OCI-LY1 (cell line): ENCODE measurements at regions not wholly inside any gene's neighbourhood (a gene's known extent, or its start where the extent isn't known, plus 50 kb on each side); places are given as distances from the start of the nearest gene placed in this dataset.

ENCODE experiments used
- EZH2 ChIP-seq: fragments of 200-600 bp; sonication (generic), shearing (Covaris generic); IDR thresholded peaks from 2 replicates; pipeline ENCODE4 v1.8.0; 2017; ENCODE audit warnings: borderline replicate concordance, mixed run types, mild to moderate bottlenecking, antibody characterized with exemption, low read length, moderate library complexity, mixed read lengths
- TF ChIP-seq, protein P1 (sequence below): fragments of 200-600 bp; sonication (generic), shearing (Covaris generic); IDR thresholded peaks from 2 replicates; pipeline ENCODE4 v1.5.1; 2017; ENCODE audit warnings: mild to moderate bottlenecking, antibody characterized with exemption, low read length, moderate library complexity, mixed read lengths

GRCh38 chr1:5458248-5458647 is 534.0 kb downstream of the NPHP4 start:
- TF ChIP-seq, protein P1, sequence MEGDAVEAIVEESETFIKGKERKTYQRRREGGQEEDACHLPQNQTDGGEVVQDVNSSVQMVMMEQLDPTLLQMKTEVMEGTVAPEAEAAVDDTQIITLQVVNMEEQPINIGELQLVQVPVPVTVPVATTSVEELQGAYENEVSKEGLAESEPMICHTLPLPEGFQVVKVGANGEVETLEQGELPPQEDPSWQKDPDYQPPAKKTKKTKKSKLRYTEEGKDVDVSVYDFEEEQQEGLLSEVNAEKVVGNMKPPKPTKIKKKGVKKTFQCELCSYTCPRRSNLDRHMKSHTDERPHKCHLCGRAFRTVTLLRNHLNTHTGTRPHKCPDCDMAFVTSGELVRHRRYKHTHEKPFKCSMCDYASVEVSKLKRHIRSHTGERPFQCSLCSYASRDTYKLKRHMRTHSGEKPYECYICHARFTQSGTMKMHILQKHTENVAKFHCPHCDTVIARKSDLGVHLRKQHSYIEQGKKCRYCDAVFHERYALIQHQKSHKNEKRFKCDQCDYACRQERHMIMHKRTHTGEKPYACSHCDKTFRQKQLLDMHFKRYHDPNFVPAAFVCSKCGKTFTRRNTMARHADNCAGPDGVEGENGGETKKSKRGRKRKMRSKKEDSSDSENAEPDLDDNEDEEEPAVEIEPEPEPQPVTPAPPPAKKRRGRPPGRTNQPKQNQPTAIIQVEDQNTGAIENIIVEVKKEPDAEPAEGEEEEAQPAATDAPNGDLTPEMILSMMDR, result no peak
- TF ChIP-seq EZH2, result no peak
